GM06990 (cell line): ENCODE measurements at regions not wholly inside any gene's neighbourhood (a gene's known extent, or its start where the extent isn't known, plus 50 kb on each side); places are given as distances from the start of the nearest gene placed in this dataset.

Source experiments
- DNase-seq: peaks from one replicate; pipeline ENCODE4 v3.0.0-alpha.2; 2011; ENCODE audit not compliant: insufficient read length; ENCODE audit errors: extremely low read depth
- H3K27me3 ChIP-seq: replicated peaks from 2 replicates; pipeline ENCODE4 v1.6.0; 2011; ENCODE audit warnings: low read length; ENCODE audit not compliant: control insufficient read depth, insufficient read depth
- H3K36me3 ChIP-seq: 2 replicates; pipeline ENCODE4 v1.5.1; 2011; ENCODE audit warnings: low read length; ENCODE audit not compliant: control insufficient read depth, insufficient read depth
- H3K4me3 ChIP-seq: replicated peaks from 2 replicates; pipeline ENCODE4 v1.5.1; 2011; ENCODE audit warnings: low read depth, mild to moderate bottlenecking, control low read depth, low read length
- TF ChIP-seq, protein P1 (sequence below): IDR thresholded peaks from 2 replicates; pipeline ENCODE4 v1.5.1; 2011; ENCODE audit warnings: low read length, control low read depth, mild to moderate bottlenecking, inconsistent platforms; ENCODE audit not compliant: insufficient read depth, poor library complexity, severe bottlenecking

DNA sequence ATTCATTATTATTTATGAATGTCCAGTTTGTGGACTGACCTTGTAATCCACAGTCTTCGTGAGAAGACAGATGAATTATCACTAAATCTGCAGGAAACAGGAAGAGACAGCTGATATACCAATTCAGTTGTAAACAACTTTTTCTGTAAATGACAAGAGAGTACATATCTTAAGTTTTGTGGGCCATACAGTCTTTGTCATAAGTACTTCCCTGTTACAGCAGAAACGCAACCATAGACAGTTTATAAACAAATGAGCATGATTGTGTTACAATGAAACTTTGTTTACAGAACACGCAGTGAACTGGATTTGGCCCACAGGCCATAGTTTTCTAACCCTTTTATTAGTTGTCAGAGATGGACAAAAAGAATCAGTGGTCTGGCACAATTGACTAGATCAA, 443.4 kb downstream of the PDGFC start:
- TF ChIP-seq, protein P1, sequence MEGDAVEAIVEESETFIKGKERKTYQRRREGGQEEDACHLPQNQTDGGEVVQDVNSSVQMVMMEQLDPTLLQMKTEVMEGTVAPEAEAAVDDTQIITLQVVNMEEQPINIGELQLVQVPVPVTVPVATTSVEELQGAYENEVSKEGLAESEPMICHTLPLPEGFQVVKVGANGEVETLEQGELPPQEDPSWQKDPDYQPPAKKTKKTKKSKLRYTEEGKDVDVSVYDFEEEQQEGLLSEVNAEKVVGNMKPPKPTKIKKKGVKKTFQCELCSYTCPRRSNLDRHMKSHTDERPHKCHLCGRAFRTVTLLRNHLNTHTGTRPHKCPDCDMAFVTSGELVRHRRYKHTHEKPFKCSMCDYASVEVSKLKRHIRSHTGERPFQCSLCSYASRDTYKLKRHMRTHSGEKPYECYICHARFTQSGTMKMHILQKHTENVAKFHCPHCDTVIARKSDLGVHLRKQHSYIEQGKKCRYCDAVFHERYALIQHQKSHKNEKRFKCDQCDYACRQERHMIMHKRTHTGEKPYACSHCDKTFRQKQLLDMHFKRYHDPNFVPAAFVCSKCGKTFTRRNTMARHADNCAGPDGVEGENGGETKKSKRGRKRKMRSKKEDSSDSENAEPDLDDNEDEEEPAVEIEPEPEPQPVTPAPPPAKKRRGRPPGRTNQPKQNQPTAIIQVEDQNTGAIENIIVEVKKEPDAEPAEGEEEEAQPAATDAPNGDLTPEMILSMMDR, result no peak
- no peaks in the 10 kb centered on the region for H3K36me3 ChIP-seq

DNA sequence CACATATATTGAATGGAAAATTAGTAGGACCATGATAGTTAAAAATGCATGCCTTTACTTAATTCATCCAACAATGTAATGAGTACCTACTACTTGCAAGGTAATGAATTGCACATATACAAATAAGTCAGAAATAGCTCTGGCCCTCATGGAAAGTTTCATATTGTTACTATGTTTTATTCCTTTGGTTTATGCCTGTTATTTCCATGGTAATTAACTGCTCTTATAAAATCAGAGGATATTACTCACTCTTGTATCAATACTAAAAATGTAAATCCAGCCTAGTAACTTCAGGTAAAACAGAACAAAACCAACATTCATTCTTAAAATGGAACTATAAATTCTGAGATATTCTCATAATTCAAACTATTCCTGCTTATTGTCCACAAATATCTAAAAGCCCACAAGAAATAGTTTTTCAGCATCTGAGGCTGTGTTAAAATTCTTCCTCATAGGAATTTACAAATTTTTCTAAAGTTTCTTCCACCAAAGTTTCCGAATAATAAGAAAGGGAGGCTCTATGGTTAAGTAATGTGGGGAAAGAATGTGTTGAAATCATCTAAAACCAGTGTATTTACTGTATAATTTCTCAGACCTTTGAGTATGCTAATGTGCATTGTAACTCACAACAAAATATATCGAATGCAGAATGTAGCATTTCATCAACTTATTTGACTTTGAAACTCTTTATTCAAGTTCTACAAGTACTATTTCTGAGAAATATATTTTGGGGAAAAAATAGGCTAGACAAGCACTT, 444.2 kb downstream of the PDGFC start:
- no peaks in the 10 kb centered on the region for H3K36me3 ChIP-seq
- DNase-seq, result no peak
- H3K4me3 ChIP-seq, result no peak overlapping the region
- no peaks in the 10 kb centered on the region for H3K27me3 ChIP-seq
- TF ChIP-seq, protein P1, result no peak

More for the DNA sequence above, 443.4 kb downstream of the PDGFC start:
- Histone ChIP-seq H3K27me3 (no peaks in the 10 kb centered on the region), H3K4me3 (no peak overlapping the region)
- no peak for DNase-seq

DNA sequence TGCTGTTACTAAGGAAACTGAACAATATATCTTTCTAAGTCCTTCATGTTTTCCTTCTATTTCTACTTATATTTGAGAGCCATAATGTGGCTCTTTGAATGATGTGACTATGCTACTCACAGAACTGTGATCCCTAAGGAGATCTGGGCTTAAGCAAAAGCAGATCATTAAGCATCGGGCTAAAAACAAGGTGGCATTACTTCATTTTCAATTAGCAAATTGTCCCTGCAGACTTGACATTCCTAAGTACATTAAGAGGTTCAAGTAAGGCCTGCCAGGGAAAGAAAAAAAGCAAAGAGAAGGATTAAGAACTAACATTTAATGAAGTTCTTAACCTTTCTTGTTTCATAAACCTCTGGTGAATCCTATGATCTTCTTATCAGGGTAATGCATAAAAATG, 447.6 kb downstream of the PDGFC start:
- H3K4me3 ChIP-seq, result no peak overlapping the region
- H3K27me3 ChIP-seq, result no peaks in the 10 kb centered on the region
- TF ChIP-seq, protein P1, result no peak
- no peaks in the 10 kb centered on the region for H3K36me3 ChIP-seq
- DNase-seq, result no peak

DNA sequence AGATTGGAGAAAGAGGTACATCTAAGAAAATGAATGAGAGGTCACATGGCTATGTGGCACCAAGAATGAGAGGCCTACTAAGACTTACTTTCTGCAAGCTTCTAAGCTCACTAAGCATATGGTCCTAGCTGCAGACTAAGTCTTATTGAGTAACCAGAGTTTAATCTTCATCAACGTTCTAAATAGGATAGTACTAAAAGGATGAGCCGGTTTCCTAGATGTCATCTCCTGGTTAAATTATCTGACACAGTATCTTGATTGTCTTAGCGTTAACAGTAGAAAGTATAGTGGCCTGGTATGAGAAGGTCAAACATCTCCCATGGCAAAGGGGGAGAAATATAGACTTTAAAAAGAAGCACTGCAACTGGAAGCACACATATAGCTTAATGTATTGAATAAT, 448.1 kb downstream of the PDGFC start:
- H3K27me3 ChIP-seq, result no peaks in the 10 kb centered on the region
- TF ChIP-seq, protein P1, result no peak
- no peak for DNase-seq
- H3K4me3 ChIP-seq, result no peak overlapping the region
- H3K36me3 ChIP-seq, result no peaks in the 10 kb centered on the region

DNA sequence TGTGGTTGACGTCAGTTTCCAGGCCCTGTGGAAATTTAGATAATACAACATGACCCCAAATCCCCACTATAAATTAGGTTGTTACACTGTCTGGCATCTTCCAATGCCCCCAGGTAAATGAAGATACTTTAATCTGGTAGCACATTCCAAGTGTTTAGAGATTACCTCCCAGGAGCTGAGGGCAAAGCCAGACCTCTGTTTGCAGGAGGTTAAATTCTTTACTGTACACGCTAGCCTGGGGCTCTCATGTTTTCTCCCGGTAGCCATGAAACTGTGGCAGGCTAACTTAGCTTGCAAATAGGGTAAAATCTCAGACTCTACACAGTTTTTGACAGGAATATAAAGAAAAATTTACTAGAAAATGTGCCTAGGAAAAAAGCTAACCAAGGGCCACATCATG, 450.0 kb downstream of the PDGFC start:
- H3K27me3 ChIP-seq, result no peaks in the 10 kb centered on the region
- H3K4me3 ChIP-seq, result no peak overlapping the region
- DNase-seq, result no peak
- TF ChIP-seq, protein P1, result no peak
- no peaks in the 10 kb centered on the region for H3K36me3 ChIP-seq
